ENCODE measurements at regions not wholly inside any gene's neighbourhood (a gene's known extent, or its start where the extent isn't known, plus 50 kb on each side); places are given as distances from the start of the nearest gene placed in this dataset.

DNA sequence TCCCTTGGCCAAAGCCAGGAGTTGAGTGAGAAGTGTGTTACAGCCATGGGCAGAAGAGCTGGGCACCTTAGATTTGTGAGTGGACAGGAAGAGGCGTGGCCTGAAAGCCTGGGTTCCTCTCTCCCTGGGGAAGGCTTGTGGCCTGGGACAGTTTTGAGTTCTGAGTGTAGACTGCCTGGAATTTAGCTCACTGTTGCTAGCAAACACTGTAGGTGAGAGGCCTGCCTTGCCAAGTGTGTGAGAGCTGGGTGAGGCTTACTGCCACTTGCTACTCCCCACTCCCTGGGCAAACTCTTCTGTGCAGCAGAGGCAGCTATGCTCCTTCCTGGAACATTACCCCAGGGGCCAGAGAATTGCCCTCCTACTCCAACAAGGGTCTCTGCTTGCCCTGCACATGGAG lies 150.0 kb upstream of the GALNT5 start:
- TF ChIP-seq, protein P1, sequence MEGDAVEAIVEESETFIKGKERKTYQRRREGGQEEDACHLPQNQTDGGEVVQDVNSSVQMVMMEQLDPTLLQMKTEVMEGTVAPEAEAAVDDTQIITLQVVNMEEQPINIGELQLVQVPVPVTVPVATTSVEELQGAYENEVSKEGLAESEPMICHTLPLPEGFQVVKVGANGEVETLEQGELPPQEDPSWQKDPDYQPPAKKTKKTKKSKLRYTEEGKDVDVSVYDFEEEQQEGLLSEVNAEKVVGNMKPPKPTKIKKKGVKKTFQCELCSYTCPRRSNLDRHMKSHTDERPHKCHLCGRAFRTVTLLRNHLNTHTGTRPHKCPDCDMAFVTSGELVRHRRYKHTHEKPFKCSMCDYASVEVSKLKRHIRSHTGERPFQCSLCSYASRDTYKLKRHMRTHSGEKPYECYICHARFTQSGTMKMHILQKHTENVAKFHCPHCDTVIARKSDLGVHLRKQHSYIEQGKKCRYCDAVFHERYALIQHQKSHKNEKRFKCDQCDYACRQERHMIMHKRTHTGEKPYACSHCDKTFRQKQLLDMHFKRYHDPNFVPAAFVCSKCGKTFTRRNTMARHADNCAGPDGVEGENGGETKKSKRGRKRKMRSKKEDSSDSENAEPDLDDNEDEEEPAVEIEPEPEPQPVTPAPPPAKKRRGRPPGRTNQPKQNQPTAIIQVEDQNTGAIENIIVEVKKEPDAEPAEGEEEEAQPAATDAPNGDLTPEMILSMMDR (IDR thresholded peaks at IDR 0.05) = no peak
- TF ChIP-seq POLR2A (IDR thresholded peaks at IDR 0.05) = no peak

Measured in adrenal gland (tissue), 5 donors.